GM18858 (cell line): ENCODE measurements at regions not wholly inside any gene's neighbourhood (a gene's known extent, or its start where the extent isn't known, plus 50 kb on each side); places are given as distances from the start of the nearest gene placed in this dataset.

Experiments used
- ATAC-seq: cut with Tn5 transposase; IDR thresholded peaks from one replicate; pipeline ENCODE4 v1.9.1; 2021; ENCODE audit not compliant: unreplicated experiment

DNA sequence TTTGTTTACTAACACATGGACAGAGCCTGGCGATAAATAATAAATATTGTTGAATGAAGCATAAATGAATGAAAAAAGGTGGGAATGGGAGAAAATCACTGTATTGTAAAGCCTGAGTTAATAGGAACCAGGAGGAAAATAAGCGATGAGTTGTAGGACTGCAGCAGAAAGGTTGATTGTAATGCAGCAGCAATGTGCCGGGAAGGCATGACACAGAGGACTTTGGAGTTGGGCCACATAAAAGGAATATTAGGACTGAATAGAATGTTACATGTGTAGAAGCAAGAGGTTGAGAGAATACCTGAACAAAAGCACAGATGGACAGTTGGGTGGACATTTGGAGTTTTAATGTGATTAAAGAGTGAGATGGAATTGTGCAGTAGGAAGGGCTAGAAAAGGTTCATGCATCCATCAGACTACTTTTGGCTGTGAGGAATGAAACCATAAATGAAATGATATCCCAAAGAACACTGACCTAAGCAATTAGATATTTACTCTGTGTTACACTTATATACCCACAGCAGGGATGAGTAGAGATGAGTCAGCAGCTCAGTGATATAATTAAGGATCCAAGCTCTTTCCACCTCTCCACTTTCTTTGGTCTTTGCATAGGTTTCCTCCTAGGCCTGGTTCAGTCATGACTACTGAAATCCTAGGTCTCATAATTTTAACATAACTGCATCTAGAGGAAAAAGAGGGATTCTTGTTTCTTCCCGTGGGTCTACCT lies 55.4 kb downstream of the CCER1 start:
- ATAC-seq = no peak

DNA sequence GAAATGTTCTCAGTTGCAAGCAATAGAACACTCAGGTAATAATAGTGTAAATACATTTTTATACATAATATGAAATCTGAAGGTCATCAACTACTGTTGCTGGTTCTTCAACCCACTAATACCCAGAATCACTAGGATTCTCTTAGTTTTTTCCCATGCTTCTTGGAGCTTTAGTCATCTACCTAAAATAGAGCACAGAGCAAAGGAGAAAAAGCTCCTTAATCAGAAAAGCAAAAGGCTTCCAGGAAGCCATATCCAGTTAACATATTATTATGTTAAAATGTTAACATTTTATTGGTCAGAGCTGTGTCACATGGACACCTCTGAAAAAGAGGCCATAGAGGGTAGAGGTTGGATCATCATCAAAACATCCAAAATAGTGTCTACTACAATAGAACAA lies 57.0 kb downstream of the CCER1 start:
- no peak for ATAC-seq

DNA sequence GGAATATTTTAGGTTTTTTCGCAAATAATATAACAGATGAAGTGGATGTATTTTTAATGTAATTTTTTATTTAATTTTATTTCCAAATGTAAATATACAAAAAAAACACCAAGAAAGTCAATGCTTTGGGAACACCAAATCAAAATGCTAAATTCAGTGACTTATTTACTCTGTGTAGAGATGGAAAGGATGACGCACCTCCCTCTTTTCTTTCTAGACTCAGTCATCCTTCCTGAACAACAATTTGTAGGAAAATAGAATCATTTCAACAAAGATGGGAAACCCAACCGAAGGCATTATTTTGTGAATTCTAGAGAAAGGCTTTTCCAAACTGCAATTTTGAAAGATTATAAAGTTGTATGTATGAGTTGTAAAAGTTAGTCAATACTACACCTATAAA lies 57.7 kb downstream of the CCER1 start:
- no peak for ATAC-seq

DNA sequence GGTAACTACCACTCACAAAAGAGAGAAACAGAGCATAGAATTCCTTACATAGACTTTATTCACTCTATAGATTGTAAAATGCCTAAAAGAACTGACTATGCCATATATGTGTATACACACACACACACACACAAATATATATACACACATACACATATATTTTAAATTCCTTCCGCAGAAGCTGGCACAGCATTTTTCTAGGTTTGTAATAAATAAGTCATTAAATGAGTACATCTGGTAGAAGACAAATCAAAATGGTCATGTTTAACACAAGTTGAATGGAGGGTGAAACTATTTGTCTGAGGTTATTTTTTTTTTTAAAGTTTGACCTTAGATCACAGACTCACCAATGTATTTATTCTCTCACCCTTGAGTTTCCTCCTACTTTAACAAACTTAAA lies 58.2 kb downstream of the CCER1 start:
- ATAC-seq = no peak

DNA sequence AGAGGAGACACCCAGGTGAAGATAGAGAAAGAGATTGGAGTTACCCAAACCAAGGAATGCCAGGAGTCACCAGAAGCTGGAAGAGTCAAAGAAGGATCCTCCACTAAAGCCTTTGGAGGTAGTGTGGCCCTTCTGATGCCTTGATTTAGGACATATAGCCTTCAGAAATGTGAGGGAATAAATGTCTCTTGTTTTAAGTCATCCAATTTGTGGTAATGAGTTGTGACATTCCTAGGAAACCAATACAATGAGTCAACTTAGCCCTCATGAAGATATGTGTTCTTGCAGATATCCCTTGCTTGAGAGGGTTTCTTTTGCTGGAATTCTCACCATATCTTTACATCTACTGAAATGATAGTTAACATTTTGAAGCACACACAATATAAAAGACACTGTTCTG lies 58.8 kb downstream of the CCER1 start:
- ATAC-seq = no peak

DNA sequence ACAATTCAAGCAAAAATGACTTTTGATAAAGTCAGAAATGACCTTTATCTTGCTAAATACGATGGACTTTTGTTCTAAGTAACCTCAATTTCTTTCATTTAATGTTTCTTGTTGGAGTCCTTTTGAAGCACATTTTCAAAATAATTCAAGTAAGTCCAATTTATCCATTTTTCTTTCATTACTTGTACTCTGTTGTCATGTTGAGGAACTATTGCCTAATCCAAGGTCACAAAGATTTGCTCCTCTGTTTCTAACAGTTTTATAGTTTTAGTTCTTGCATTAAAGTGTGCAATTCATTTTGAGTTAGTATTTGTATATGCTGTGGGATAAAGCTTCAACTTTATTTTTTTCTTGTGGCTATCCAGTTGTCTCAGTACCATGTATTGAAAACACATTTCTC lies 66.7 kb downstream of the CCER1 start:
- no peak for ATAC-seq

DNA sequence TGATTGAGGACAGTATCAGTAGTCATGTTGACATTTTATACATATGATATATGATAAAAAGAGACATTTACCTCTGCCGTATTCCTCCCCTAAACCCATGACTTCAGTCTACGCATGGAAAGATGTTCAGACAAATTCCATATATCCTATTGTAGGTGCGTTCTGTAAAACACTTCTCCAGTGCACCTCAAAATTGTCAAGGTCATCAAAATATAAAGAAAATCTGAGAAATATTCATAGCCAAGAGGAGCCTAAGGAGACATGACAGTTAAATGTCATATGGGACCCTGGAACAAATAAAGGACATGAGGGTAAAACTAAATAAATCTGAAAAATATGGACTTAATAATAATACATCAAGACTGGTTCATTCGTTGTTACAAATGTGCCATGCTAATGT lies 71.5 kb downstream of the CCER1 start:
- no peak for ATAC-seq

DNA sequence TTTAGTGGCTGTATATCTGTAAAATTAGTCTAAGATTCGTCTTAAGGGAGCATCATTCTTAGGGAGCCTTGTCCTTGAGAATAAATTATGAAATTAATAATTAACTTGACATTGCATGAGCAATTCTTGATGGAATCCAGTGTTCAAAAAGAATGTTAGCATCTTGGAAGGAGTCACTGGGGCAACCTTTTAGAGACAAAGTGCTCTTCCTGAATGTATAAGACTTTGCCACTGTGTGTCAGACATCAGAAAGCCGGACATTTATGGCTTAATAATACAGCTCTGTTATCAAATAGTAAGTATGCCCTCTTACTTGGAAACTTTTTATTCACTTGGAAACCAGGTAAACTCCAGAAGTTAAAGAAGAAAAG lies 83.3 kb downstream of the CCER1 start:
- ATAC-seq = no peak

DNA sequence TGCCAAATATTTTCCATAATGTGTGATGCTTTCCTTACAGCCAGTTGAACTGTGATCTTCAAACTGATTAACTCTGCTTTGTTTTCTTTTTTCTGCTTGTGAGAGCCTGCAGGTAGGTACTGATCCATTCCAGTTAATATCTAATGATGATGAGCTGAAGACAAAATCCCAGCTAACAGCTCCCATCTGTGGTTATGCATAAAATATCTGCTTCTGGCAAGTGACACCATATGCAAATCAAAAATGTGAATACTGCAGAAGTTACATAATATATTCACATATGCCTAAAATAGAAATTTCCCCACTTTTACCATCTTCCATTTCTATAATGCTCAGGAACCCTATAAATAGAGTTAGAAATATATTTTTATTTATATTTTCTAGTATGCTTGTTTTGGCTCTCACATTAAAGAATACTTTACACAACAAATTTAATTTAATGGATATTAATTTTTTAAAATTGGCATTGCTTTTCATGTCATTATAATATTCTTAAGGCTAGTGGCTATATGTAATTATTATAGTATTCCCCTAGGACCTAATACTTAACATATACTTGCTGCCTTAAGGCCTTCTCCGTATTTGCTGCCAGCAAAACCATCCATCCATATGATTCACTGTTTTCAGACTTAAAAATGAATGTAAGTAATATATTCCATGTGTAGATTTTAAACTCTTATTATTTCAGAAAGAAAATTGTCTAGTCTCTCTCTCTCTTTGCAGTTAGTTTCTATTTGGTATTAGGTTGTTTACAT lies 83.8 kb downstream of the CCER1 start:
- no peak for ATAC-seq

DNA sequence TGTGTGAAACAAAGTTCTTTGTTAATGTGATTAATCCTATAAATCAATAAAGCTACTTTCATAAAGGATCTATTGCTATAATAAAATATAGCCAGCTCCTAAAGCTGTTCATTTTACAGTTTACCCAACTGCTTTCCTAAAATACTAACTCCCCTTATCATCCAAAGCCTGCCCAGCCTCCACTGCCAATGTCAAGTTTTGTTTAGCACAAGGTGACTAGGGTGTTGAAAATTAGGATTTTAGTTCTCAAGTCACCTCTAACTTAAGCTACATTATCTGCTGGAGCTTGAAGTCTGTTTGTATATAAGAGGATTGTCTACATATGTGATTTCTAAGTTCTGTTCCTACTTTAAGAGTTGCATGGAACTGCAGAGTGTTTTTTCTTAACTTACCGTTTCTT lies 86.3 kb downstream of the CCER1 start:
- no peak for ATAC-seq

DNA sequence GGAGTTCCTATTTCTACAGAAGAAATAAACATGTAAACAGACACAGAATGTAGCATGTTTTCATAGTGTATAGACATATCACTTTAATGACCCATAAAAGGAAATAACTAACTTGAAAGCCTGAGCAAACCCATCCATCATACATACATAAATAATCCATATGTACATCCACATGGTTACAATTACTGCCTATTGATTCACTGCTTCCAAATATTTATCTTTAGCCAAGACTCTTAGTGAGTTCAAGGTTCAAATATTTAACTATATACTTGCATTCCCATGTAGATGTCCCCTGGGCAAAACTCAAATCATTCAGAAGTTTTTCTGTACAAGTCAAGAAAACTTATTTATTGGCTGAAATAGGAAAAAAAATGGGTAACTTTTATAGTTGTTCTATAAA lies 95.4 kb downstream of the CCER1 start:
- no peak for ATAC-seq

DNA sequence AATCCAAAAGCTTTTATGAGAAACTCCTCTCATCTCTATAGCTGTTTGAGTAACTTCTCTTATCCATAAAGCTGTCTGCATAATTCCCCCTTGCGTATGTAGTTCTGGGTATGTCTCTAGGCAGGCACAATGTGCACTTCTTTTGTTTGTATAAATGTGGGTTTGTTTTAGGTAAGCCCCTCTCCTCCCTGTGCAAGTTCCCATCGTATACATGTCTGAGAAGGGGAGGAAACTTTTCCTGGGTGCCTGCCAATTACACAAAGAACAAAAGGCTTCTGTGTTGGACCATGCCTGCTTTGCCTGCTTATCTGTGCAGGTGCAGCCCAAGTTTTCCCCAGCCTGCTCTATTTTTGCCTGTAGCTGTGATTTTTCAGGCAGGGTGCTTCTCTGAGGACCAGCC lies 96.7 kb downstream of the CCER1 start:
- ATAC-seq = no peak

DNA sequence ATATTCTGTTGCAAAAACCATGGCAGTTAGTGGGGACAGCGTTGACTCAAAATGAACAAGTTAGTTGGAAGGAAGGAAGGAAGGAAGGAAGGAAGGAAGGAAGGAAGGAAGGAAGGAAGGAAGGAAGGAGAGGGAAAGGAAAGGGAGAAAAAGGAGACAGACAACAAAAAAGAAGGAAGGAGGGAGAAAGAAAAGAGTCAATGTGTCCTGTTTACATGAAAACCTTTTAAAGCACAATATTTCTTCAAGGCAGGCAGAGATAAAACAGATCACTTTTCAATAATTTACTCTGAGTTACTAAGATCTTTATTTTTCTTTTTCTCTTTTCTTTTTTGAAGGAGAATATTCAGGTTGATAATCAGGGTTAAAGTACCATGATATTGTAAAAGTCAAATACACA lies 99.4 kb downstream of the CCER1 start:
- ATAC-seq = no peak

DNA sequence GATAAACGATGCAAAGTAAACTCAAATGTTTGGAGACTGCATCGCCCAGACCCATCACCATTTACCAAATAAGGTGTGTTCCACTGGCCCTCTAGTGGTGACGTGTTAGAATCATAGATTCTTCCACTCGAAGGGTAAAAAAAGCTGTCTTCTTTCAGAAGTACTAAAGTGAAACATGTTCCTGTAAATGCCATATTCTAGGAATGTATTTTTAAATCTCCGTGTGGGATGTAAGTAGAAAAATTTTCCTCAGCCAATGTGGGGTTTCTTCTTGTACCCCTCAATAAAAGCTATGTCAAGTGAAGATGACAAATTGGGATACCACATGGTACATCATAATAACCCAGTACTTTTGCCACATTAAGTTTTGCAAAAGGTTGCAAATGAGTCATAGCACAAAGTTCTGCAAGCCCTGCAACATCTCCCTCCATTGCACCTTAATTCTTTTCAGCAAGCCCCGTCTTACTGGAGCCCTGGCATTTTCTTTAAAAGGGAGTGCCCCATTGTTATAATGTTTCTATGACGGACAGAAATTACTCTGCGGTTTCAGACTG lies 100.8 kb downstream of the CCER1 start:
- ATAC-seq = peak; percentile 70

DNA sequence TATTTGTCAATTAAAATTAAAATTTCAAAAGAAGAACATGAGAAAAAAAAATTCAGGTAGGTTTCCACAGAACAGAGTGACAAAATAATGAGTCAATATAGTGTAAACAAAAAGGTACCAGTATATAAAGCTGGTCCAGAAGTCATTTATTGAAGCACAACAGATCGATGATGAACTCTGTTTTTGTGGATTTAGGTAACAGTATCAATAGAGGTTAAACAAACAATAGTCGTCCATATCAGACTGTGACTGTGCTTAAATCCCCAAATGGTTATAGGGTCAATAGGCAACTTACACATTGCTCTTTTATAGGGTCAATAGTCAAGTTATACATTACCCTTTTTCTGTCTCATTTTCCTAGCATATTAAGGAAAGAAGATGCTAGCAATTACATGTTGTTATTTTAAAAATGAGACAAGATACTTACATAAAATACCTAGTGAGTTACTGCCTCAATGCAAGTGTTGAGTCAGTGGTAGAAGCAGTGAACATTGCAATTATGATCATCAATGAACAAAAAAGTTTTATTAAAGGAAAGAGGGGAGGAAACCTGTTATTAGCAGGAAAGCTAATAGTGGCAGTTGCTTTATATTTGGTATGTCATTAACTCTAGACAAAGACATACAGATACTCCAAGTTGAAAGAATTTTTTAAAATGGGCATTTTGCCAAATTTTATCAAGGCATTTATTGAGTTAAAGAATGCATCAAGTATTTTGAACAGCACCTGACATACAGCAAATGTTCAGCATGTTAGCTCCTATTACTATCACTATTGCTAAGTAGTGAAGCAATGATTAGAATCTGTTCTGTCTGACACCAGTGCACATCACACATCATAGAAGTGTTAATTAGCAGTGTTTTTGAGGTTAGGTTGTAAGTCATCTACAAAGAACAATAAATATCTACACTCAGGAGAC lies 102.9 kb downstream of the CCER1 start:
- ATAC-seq = no peak

DNA sequence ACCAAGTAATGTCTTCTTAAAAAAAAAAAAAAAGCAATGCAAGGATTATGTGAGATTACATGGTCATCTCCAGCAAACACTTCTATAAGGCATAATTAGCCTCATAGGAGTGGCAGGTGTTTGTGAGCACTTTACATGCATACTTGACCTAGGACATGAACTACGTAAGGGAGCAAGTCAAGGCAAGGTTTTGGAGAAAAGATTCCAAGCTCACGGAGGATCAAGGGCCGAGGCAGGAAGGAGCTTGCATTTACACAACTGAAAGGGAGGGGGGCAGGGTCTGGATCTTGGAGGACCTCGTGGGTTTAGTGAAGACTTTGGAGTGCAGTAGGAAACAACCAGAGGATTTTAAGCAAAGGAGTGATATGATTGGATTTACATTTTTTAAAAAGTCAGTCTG lies 112.5 kb downstream of the CCER1 start:
- ATAC-seq = no peak

DNA sequence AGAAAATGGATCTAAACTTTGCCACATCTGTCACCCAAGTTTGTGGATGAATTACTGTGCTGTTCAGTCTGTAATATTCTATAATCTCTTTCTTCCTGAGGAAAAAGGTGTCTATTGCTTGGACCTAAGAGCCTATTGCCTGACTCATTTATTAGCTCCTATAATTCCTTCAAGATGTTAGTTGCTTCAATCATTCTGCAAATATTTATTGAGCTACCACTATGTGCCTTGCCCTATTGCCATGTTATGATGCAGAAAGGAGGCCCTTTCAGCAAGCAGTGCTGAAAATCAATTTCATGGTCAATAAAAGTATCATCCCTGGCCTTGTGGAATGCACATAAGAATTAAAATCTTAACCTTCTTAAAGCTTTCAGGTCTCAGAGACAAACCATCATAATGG lies 113.6 kb downstream of the CCER1 start:
- ATAC-seq = no peak

DNA sequence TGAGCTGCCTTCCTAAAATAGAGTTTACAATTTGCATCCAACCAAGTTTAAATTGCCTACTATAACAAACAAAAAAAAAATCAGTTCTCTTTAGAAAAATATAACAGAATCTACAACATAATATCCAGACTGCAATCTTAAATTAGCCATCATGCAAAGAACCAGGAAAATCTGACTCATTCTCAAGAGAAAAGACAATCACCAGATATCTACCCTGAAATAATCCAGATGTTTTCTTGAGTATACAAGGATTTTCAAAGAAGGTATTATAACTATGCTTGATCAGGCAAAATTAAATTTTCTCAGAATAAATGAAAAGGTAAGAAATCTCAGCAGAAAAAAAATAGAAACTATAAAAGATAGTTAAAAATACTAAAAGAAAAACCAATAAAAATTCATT lies 115.6 kb downstream of the CCER1 start:
- ATAC-seq = no peak

DNA sequence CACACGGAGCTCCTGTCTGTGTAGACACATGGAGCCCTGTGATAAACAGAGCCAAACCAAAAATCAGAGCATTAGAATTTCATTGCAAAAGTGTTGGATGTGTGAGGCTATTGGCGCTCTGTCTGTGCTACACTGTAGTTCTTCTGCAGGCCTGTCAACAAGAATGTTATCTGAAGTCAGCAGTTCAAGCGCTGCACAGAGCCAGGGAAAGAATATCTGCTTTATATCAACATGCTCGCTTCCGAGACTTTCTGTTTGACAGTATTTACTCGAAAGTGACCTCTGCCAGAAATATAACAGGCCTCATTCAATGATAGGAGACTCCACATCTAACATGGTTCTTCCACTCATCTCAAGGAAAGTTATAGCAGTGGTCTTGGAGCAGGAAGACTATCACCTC lies 118.3 kb downstream of the CCER1 start:
- no peak for ATAC-seq

DNA sequence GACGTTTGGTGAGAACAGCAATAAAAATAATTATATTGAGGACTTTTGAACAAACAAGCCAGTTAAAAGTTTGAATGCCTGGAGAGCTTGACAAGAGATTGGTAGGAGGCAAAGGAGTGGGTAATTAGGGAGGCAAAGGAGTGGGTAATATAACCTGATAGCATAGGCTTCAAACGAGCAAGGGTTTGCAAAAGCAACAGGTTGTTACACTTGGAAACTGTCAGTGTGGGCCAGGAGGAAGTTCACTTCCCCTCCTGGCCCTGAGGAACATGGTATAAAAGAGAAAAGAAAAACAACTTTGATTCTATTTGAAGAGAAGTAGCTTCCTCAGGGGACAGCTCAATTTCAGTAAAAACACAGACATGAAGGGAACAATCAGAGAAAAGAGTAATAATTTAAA lies 121.7 kb downstream of the CCER1 start:
- ATAC-seq = no peak

DNA sequence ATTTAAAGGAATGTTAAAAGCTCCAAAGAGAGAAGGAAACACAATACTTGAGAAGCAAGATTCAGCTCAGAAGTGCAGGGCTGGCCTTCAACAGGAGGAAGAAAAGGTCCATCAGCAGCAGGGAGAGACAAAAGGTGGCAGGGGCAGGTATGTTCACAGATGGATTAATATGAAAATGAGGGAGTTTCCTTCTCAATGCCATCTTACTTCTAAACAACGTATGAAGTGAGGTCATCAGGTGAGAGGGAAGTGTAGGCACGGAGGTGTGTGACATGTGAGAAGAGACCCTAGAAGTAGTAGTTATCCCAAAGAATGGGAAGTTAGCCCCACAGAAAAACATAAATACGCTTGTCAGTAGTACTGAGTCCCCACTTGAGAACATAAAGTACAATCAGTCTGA lies 122.5 kb downstream of the CCER1 start:
- no peak for ATAC-seq

DNA sequence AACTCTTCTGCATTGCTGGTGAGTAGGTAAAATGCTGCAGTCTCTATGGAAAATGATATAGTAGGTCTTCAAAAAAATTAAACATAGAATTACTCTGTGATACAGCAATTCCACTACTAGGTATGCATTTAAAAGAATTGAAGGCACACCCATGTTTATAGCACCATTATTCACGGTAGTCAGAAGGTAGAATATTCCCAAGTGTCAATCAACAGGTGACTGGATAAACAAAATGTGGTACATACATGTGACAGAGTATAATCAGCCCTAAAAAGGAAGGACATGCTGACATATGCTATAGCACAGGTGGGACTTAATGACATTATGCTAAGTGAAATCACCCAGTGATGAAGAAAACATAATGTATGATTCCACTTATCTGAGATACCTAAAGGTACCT lies 123.3 kb downstream of the CCER1 start:
- no peak for ATAC-seq
